MM.1S (cell line): ENCODE measurements at regions not wholly inside any gene's neighbourhood (a gene's known extent, or its start where the extent isn't known, plus 50 kb on each side); places are given as distances from the start of the nearest gene placed in this dataset.

Experiments
- DNase-seq: peaks from one replicate; pipeline ENCODE4 v3.0.0-alpha.2; 2015
- H2AFZ ChIP-seq: fragments of 300-600 bp; sonication (generic); 2 replicates; pipeline ENCODE4 v1.6.0; 2016; ENCODE audit warnings: antibody characterized with exemption, low read length
- H3F3A ChIP-seq: fragments of 300-600 bp; sonication (generic); 2 replicates; pipeline ENCODE4 v1.6.1; 2016; ENCODE audit warnings: mild to moderate bottlenecking, antibody characterized with exemption, low read length, moderate library complexity, mixed read lengths; ENCODE audit not compliant: insufficient read depth
- H3K27ac ChIP-seq: fragments of 300-600 bp; sonication (generic); 2 replicates; pipeline ENCODE4 v1.5.1; 2016; ENCODE audit warnings: mild to moderate bottlenecking, low read length
- H3K27me3 ChIP-seq: fragments of 300-600 bp; sonication (generic); replicated peaks from 2 replicates; pipeline ENCODE4 v1.6.0; 2016; ENCODE audit warnings: low read length; ENCODE audit not compliant: insufficient read depth
- H3K36me3 ChIP-seq: fragments of 300-600 bp; sonication (generic); replicated peaks from 2 replicates; pipeline ENCODE4 v1.6.1; 2016; ENCODE audit warnings: mild to moderate bottlenecking, low read length, mixed read lengths; ENCODE audit not compliant: insufficient read depth
- H3K4me1 ChIP-seq: fragments of 300-600 bp; sonication (generic); 2 replicates; pipeline ENCODE4 v1.6.1; 2016; ENCODE audit warnings: low read length, mixed read lengths
- H3K4me2 ChIP-seq: fragments of 300-600 bp; sonication (generic); 2 replicates; pipeline ENCODE4 v1.6.0; 2016; ENCODE audit warnings: low read depth, low read length
- H3K4me3 ChIP-seq: fragments of 300-600 bp; sonication (generic); 2 replicates; pipeline ENCODE4 v1.5.1; 2016; ENCODE audit warnings: low read length, mixed read lengths
- H3K79me2 ChIP-seq: fragments of 300-600 bp; sonication (generic); 2 replicates; pipeline ENCODE4 v1.6.1; 2016; ENCODE audit warnings: mixed run types, low read length, mixed read lengths
- H3K9ac ChIP-seq: fragments of 300-600 bp; sonication (generic); 2 replicates; pipeline ENCODE4 v1.6.1; 2016; ENCODE audit warnings: low read length, mixed read lengths
- H3K9me2 ChIP-seq: fragments of 300-600 bp; sonication (generic); replicated peaks from 2 replicates; pipeline ENCODE4 v1.6.1; 2016; ENCODE audit warnings: mild to moderate bottlenecking, low read length, mixed read lengths; ENCODE audit not compliant: insufficient read depth
- H3K9me3 ChIP-seq: fragments of 300-600 bp; sonication (generic); replicated peaks from 2 replicates; pipeline ENCODE4 v1.6.1; 2016; ENCODE audit warnings: mild to moderate bottlenecking, low read length, mixed read lengths; ENCODE audit not compliant: insufficient read depth
- H4K20me1 ChIP-seq: fragments of 300-600 bp; sonication (generic); 2 replicates; pipeline ENCODE4 v1.6.1; 2016; ENCODE audit warnings: mild to moderate bottlenecking, low read length, moderate library complexity, mixed read lengths; ENCODE audit not compliant: insufficient read depth
- CTCF ChIP-seq: fragments of 300-600 bp; sonication (generic); IDR thresholded peaks from 2 replicates; pipeline ENCODE4 v1.5.1; 2016; ENCODE audit warnings: antibody characterized with exemption, low read length, mixed read lengths
- EZH2 ChIP-seq: fragments of 300-600 bp; sonication (generic); optimal IDR thresholded peaks from 2 replicates; pipeline ENCODE3; 2017; ENCODE audit warnings: low read depth, mild to moderate bottlenecking, antibody characterized with exemption, low read length, mixed read lengths
- EZH2phosphoT487 ChIP-seq: fragments of 300-600 bp; sonication (generic); IDR thresholded peaks from 2 replicates; pipeline ENCODE4 v1.6.1; 2018; ENCODE audit warnings: antibody characterized with exemption, low read length

DNA sequence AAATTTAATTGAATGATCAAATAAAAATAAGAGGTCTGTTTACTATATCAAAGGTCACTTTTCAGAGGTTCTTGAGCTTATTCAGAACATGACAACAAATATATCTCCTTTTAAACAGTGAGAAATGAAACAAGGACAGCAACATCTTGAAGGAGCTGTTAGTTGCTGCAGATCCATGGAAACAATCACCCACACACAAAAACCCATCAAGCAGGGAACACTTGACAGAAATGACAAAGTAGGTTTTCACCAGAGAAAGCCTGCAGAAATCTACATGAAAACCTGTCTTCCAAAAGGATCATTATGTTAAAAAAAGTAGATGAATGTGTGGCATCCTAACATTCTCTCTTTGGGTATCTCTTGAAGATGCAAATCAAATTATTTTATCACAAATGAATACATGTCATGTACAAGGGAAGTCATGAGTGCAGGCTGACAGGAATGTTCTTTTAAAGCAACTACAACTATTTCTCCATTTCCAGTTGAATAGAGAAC is 203.0 kb downstream of the GRIA2 start:
- no peaks in the 10 kb centered on the region for H3K36me3 ChIP-seq
- no peak overlapping the region for H3K27ac ChIP-seq
- no peaks in the 10 kb centered on the region for H3F3A ChIP-seq
- no peak overlapping the region for H2AFZ ChIP-seq
- no peak overlapping the region for H3K9ac ChIP-seq
- TF ChIP-seq CTCF (no peak), EZH2phosphoT487 (no peak), EZH2 (no peak)
- no peaks in the 10 kb centered on the region for H3K79me2 ChIP-seq
- H3K9me3 ChIP-seq = no peaks in the 10 kb centered on the region
- no peak overlapping the region for H3K4me2 ChIP-seq
- no peaks in the 10 kb centered on the region for H3K4me1 ChIP-seq
- H3K27me3 ChIP-seq = no peaks in the 10 kb centered on the region
- no peaks in the 10 kb centered on the region for H3K9me2 ChIP-seq
- no peak for DNase-seq
- H3K4me3 ChIP-seq = no peak overlapping the region
- no peaks in the 10 kb centered on the region for H4K20me1 ChIP-seq

GRCh38 chr4:157421365-157421764 is 200.8 kb downstream of the GRIA2 start:
- Histone ChIP-seq H3F3A (no peaks in the 10 kb centered on the region), H4K20me1 (no peaks in the 10 kb centered on the region), H3K4me3 (no peak overlapping the region), H3K9me3 (no peaks in the 10 kb centered on the region), H3K27ac (no peak overlapping the region), H3K9me2 (no peaks in the 10 kb centered on the region), H3K4me1 (no peaks in the 10 kb centered on the region), H3K9ac (no peak overlapping the region), H3K36me3 (no peaks in the 10 kb centered on the region), H3K79me2 (no peaks in the 10 kb centered on the region), H3K27me3 (no peaks in the 10 kb centered on the region), H2AFZ (no peak overlapping the region), H3K4me2 (no peak overlapping the region)
- no peak for TF ChIP-seq CTCF
- TF ChIP-seq EZH2 = no peak
- no peak for TF ChIP-seq EZH2phosphoT487
- no peak for DNase-seq
